ENCODE measurements at regions not wholly inside any gene's neighbourhood (a gene's known extent, or its start where the extent isn't known, plus 50 kb on each side); places are given as distances from the start of the nearest gene placed in this dataset.

DNA sequence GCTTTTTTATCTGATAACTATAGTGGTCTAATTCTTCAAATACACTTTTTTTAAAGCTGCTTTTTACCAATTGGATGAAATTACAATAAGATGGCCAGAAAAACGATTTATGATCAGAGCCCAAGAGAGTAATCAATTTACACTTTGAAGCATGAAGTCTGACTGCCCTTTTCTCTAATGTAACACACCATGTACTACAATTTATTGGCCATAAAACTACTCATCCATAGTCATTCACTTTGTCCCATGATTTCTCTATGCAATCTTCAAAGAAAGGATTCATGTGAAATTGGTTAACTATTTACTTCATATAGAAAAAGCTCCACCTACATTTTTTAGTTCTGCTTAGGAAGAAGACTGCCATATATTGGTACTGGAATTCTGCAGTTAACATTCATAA is 73.6 kb upstream of the CAST start:
- Histone ChIP-seq H3K4me1 (ENCODE audit: insufficient read depth) (no peaks in the 10 kb centered on the region), H3K27me3 (no peaks in the 10 kb centered on the region), H3K9me3 (no peaks in the 10 kb centered on the region), H3K36me3 (no peaks in the 10 kb centered on the region), H3K4me3 (no peak overlapping the region), H3K27ac (no peak overlapping the region)
- no peak for DNase-seq
- intact Hi-C loops (cut with DNase I): no loop called here
- WGBS, 3 donors: 70 to 84% (median 80%) methylated on average over 1 of the region's 1 CpG
- TF ChIP-seq, protein P1, sequence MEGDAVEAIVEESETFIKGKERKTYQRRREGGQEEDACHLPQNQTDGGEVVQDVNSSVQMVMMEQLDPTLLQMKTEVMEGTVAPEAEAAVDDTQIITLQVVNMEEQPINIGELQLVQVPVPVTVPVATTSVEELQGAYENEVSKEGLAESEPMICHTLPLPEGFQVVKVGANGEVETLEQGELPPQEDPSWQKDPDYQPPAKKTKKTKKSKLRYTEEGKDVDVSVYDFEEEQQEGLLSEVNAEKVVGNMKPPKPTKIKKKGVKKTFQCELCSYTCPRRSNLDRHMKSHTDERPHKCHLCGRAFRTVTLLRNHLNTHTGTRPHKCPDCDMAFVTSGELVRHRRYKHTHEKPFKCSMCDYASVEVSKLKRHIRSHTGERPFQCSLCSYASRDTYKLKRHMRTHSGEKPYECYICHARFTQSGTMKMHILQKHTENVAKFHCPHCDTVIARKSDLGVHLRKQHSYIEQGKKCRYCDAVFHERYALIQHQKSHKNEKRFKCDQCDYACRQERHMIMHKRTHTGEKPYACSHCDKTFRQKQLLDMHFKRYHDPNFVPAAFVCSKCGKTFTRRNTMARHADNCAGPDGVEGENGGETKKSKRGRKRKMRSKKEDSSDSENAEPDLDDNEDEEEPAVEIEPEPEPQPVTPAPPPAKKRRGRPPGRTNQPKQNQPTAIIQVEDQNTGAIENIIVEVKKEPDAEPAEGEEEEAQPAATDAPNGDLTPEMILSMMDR (IDR thresholded peaks at IDR 0.05): no peak

DNA sequence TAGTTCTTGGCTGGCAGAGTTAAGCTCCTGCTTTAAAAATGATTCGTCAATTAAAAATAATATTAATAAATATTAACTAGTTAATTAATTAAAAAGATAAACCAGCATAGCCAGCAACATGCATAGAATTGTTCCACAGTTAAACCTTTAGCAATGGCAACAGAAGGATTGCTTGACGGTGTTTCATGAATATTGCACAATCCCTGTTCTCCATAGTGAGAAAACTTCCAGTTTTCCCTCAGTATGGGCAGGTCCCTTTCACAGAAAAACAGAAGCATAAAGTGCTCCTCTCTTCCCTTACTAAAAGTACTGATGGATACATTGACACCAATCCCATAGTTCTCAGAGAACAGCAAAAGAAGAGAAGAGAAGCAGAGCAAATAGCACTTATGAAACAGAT is 71.4 kb upstream of the CAST start:
- H3K36me3 ChIP-seq: no peaks in the 10 kb centered on the region
- H3K9me3 ChIP-seq: no peaks in the 10 kb centered on the region
- no peaks in the 10 kb centered on the region for H3K4me1 ChIP-seq (ENCODE audit: insufficient read depth)
- TF ChIP-seq POLR2A (IDR thresholded peaks at IDR 0.05) (no peak), EP300 (IDR thresholded peaks at IDR 0.05) (no peak)
- TF ChIP-seq, protein P1 (IDR thresholded peaks at IDR 0.05): no peak
- no peaks in the 10 kb centered on the region for H3K27me3 ChIP-seq
- 66 to 81% (median 72%) methylated on average over 2 of the region's 2 CpGs for WGBS, 3 donors
- H3K4me3 ChIP-seq: no peak overlapping the region
- DNase-seq: no peak
- intact Hi-C loops (cut with DNase I): loop anchor here in 1 of 4 donors (10.0 kb wide), 1 partner anchor 966 kb away; the partner anchor contains the start of gene GPR150
- H3K27ac ChIP-seq: no peak overlapping the region

DNA sequence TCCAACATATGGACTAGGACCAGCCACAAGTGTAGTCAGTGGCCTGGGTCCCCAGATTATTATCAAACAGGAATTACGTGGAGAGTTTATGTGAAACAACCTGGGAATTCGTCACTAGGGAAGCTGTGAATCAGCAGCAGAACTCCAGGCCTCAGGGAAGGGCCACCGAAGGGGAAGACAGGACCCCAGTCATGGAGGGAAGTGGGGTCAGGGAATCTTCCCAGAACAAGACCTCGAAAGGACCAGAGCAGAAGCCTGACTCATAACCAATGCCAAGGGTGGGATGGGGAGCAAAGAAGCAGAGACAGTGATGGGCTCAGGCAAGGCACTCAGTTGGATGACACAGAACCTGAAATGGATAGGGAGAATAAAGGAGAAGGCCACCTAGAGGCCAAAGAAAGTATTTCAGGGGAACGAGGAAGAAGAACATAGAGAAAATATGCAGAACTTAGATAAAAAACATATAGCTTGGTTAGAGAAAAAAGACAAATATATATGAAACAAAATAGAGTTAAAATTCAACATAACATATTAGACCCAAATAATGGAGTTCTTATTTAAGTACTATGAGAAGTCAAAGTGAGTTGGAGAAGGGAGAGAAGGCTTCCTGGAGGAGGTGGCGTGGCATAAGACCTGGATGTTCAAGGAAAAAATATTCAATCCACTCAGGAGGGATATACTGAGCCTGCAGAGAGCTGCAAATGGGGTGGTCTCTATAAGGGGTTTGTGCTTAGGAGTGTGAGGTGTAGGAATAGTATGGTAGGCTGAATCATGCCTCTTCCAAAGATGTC is 66.7 kb upstream of the CAST start:
- no peak overlapping the region for H3K4me3 ChIP-seq
- H3K27ac ChIP-seq: no peak overlapping the region
- no peaks in the 10 kb centered on the region for H3K9me3 ChIP-seq
- H3K36me3 ChIP-seq: no peaks in the 10 kb centered on the region
- no peaks in the 10 kb centered on the region for H3K4me1 ChIP-seq (ENCODE audit: insufficient read depth)
- no peaks in the 10 kb centered on the region for H3K27me3 ChIP-seq
- no peak for DNase-seq
- no peak for TF ChIP-seq EP300 (IDR thresholded peaks at IDR 0.05)
- TF ChIP-seq, protein P1 (IDR thresholded peaks at IDR 0.05): no peak
- TF ChIP-seq POLR2A (IDR thresholded peaks at IDR 0.05): no peak
- intact Hi-C loops (cut with DNase I): loop anchor here in 2 of 4 donors (5.0 to 10.0 kb wide), 2 partner anchors 248 to 971 kb away; partner anchors contain the start of gene GPR150 (in 1 of the 2)
- 87 to 93% (median 87%) methylated on average over 6 of the region's 6 CpGs for WGBS, 3 donors

DNA sequence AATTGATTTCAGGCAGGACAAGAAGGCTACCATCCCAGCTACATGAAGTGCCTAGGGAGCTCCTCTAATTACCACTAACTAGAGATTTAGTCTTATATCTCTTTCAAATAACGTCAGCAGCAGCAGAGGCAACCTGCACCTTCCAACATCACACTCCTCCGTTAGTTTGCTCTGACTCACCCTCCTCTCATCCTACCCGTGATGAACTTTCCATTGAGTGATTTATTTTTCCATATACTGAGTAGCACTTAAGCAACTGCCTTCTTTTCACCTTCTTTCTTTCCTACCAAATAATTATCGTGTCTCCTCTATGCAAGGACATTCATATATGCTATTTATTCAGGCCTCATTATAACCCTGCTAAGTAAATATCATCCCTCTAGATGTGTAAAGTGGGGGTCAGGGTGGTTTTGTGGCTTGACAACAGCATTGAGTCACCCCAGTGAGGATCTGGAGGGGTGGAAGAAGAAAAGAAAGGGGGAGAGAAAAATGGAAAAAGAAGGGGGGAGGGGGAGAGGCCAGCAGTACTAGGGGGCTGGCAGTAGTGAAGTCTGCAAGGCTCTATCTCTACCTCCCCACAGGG is 64.6 kb upstream of the CAST start:
- no peak for TF ChIP-seq EP300 (IDR thresholded peaks at IDR 0.05)
- TF ChIP-seq, protein P1 (IDR thresholded peaks at IDR 0.05): no peak
- TF ChIP-seq POLR2A (IDR thresholded peaks at IDR 0.05): no peak
- DNase-seq: no peak
- Histone ChIP-seq H3K9me3 (no peaks in the 10 kb centered on the region), H3K27me3 (no peaks in the 10 kb centered on the region), H3K4me1 (ENCODE audit: insufficient read depth) (no peaks in the 10 kb centered on the region), H3K4me3 (no peak overlapping the region), H3K27ac (no peak overlapping the region), H3K36me3 (no peaks in the 10 kb centered on the region)
- 40 to 58% (median 52%) methylated on average over 4 of the region's 4 CpGs for WGBS, 3 donors
- intact Hi-C loops (cut with DNase I): loop anchor here in 2 of 4 donors (5.0 to 10.0 kb wide), 2 partner anchors 250 to 973 kb away; partner anchors contain the start of gene GPR150 (in 1 of the 2)

Data from ovary (tissue), 7 donors.